Fibroblast of skin of right quadriceps (primary cell): ENCODE measurements at regions not wholly inside any gene's neighbourhood (a gene's known extent, or its start where the extent isn't known, plus 50 kb on each side); places are given as distances from the start of the nearest gene placed in this dataset.

Experiments
- DNase-seq: peaks from one replicate; pipeline ENCODE4 v3.0.0-alpha.2; 2013

DNA sequence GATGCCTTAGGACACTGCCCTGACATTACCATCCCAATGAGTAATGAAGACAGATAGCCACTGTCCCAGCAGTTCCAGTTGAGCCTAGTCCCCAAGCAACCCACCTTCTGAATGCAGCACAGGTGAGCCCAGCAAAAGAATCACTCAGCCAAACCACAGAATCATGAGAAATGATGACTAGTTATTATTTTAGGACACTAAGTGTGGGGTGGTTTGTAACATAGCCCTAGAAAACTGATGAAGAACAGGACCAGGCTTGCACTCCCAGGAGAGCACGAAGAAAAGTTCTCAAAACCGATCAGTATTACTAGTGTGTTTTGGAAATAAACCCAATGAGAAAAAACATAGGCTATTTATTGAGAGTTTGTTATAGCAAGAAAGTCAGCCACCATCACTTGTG lies 129.6 kb upstream of the CNTN6 start:
- no peak for DNase-seq

DNA sequence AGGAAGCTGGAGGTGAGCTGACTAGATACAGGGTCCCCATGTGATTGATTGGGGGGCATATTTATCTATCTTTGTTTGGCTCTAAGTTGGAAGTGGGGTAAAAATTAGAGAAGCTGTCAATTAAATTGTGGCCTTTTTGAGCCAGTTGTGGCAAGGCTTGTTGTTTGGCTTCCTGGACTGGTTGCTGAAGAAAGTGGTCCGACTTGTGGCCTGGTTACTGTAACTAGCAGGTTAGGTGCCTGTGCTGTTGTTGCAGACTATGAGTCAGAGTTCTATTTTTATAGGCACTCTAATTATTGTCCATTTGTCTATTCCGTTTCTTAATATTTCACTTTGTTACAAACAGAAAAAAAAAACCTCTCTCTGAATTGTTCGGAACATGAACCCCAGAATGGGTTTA lies 129.1 kb upstream of the CNTN6 start:
- no peak for DNase-seq

DNA sequence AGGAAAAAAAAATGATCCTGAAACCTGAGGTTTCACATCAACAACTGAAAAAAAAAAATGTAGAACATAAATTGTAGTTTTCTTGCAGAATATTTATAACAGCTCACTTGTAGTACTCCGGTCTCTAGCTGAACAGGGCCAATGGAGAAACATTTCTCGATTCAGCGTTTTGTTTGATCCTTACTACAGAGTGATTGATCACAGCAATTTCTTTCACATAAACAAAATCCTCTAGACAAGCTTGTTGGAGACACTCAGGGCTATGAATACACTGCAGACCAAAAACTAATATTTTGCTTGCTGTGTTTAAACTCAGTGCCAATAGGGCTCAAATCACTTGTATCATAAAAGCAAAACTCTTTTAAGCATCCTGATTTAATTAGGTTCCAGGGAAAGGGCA lies 127.0 kb upstream of the CNTN6 start:
- no peak for DNase-seq

DNA sequence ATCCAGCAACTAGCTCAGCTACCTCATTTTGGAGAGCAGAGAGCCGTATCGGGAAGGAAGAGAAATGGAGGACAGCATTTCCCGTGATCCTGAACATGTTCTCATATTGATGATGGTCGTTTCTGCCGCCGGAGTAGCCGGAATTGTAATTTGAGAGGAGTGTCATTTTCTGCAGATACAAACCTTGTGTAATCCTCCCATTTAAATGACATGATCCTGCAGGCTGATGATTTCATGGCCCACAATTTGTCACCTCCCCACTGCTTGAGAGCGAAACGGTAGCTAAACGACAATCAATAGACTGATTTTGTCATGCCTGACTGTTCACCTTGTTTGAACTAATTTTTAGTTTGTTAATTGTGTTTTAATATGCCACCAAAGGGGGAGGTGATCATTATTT lies 126.5 kb upstream of the CNTN6 start:
- DNase-seq: no peak

DNA sequence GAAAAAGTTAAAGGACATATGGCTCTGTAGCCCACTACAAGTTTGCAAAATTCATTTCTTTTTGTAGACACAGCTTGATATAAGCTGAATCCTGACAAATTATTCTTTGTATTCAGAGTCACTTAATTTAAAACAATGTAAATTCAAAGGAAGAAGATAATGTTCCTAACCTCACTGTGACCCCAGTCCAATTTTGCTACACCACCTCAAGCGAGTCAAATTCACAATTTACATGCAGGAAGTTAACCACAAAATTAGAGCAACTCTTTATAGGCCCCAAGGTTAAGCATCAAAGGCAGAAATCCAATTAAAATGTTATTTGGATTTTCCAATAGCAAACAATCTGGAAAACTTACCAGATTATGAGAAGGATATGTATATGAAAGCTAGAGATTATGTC lies 119.5 kb upstream of the CNTN6 start:
- DNase-seq: no peak

DNA sequence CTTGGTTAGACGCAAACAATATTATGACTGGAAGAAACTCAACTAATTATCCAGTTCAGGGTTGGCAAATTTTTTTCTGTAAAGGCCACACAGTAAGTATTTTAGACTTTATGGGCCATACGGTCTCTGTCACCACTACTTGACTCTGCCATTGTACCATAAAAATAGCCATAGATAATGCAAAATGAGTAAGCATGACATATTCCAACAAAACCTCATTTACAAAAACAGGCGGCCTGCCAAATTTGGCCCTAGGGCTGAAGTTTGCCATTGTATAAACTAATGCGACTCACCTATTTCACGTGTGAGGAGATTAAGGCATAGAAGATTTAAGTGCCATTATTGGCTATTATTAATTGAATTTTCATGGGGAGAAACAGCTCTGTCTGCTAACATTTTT lies 116.8 kb upstream of the CNTN6 start:
- DNase-seq: peak; percentile 15

DNA sequence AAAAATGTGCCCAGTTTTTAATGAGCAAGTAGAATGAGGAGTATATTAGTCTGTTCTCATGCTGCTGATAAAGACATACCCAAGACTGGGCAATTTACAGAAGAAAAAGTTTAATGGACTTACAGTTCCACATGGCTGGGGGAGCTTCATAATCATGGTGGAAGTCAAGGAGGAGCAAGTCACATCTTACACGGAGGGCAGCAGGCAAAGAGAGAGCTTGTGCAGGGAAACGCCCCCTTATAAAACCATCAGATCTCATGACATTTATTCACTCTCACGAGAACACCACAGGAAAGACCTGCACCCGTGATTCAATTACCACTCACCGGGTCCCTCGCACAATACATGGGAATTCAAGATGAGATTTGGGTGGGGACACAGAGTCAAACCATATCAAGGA lies 111.7 kb upstream of the CNTN6 start:
- DNase-seq: no peak

DNA sequence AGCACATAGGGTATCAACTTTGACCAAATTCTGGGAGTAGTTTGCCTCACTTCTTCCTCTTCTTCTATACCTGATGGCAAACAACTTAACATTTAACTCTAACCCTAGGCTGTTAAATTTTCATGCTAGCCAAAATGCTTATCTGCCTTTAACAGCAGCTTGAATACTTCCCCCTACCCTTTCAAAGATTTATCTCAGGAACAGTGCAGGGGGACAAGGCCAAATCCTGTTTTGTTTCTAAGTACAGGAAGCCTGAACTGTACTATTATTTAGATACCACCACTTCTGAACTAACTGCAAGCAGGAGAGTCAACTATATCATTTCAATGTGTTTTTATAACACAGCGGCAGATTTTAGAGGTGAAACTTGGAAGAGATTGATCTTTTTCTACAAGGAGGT lies 104.0 kb upstream of the CNTN6 start:
- no peak for DNase-seq

DNA sequence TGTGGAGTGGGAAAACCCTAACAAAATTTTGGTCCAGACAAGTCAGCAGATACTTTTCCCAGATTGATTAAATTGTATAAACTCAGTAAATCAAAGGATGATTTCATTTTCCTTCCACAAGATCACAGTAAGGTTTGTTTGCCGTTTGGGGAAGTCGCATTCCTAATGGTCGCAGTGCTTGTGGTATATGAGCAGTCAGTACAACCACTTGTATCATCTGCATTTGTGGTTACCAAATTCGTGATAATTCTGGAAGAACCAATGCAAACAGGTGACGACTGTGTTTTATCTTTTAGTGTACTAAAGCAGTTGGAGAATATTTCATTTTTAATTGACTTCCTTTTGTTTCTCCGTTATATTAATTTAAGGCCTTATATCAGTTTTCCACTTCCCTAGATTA lies 100.0 kb upstream of the CNTN6 start:
- DNase-seq: no peak

DNA sequence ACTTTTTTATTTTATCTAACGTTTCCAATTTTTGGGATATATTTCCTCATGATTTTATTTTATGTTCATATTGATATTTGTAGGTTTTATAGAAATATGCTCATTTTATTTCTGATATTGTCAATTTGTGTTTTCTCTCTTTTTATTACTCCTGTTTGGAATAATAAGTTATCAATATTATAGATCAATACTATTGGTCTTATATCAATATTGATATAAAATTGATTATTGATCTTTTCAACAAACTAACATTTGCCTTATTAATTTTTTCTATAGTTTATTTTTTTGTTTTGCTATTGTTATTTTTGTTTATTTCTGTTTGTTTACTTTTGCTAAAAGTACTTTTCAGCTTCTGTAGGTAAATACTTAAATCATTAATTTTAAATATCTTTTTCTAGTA lies 90.8 kb upstream of the CNTN6 start:
- no peak for DNase-seq

DNA sequence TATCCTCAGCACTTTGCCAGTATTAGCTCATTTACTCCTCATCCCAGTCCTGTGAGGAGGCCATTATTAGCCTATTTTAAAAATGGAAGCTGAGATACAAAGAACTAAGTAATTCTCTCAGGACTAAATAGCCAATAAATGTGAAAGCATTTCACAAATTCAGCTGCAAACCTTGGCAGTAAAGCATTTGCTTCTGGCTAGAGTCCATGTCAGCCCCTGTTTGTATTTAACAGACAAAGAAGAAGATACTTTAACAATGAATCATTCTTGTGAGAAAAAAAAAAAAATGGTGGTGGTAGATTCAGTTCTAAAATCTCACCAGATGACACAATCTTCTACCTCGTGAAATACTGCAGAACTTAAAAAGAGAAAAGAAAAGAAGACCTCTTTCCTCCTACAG lies 85.0 kb upstream of the CNTN6 start:
- peak; percentile 92 for DNase-seq

DNA sequence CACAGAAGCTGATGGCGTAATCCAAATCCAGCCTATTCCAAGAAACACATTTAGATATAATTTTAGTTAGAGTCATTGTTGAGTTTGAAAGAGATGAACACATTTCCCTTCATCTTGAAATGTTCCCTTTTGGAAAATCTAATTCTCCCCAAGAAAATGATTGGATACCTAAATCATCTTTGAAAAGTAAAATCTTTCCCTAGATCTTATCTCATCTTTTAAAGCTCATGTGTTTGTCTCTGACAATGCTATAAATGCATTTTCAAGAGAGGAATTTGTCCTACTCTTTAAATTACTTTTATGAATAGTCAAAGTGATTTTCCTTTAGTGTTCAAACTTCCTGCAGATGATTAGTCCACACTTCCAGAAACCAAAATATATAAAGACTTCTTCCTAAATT lies 82.6 kb upstream of the CNTN6 start:
- DNase-seq: peak; percentile 34

DNA sequence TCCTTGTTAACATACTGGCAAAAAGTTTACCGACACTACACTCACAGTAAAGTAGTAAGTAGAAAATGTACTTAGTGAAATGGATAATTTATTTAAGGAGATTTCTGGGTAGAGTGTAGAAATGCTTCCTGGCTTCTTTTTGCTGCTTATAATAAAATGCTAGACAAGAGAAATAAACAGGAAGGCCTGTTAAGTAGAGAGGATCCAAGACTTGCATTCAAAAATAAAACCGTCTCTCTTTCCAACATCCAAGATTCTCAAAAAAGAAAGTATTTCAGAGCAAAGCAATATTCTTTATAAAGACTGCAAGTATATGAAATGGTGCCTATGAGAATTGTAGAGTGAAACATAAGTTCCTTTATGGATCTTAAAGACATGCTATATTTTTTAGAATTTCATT lies 77.0 kb upstream of the CNTN6 start:
- no peak for DNase-seq

DNA sequence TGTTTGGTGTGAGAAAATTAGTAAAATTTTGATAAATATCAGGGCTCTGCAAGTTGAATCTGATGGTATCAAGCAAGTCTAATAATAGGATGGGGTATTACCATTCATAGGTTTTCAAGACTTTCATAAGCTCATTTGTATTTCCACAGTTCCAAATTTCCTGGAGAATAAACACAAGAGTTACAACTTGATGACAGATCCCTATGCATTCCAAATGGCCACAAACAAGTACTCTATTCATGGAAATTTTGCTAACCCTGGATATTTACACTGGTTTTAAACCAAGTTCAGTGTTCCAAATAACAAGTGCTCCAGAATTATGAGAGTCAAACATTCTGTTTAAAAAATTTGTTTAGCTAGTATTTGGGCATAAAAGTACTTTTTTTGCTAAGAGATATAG lies 75.0 kb upstream of the CNTN6 start:
- DNase-seq: no peak

DNA sequence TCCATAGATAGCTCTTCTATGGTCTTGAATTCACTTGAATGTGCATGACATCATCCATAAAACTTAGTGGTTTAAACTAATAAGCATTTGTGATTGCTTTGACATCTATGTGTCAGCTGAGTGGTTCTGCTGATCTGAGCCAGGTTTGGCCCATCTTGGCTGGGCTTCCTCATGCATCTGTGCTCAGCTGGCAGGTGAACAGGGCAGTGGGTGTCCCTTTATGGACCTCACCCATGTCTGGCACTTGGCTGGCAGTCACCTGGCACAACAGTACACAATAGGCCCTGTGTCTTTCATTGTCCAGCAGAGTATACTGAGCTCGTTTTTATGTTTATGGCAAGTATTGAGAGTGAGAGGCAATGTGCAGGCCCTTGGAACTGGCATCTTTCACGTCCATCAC lies 73.7 kb upstream of the CNTN6 start:
- DNase-seq: no peak

DNA sequence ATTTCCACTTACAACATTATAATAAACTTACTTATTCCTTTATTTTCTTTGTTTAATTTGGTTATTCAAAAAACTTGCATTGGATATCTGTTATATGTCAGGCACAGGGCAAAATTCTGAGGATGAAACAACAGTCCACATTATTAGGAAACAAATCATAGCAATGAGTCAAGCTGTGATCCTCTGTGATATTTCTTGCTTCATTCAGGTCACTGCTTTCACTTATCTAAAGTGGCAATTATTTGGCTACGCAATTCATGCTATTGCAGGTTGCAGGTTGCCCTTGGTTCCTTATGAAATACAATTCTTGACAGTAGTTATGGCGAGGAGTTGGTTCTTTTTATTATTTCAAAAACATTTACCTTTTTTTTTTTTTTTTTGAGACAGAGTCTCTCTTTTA lies 66.4 kb upstream of the CNTN6 start:
- DNase-seq: no peak

DNA sequence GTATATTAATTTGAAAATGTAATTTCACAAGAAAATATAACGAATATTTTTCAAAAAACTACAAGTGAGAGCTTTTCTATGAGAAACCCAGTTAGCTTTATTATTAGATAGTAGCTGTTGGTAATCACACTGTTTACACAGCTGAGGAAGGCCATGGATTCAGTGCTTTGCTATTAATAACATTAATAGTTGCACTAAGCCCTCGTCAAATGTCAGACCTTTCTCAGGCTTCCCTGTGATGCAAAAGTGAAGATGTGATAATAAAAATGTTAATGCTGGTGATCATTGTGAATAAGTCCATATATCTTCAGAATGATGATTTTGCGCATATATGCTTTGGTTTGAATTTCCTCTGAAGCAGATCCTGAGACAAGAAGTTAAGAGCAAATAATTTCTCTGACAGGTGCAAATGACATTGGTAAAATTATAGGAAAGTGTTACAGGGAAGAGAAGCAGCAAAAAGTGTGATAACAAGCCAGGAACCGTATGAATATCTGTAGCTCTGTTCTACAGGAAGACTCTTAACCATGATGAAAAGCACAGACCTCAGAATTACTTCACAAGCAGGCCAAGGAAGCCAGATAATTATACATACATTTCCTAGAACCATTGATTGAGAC lies 56.5 kb upstream of the CNTN6 start:
- DNase-seq: no peak

DNA sequence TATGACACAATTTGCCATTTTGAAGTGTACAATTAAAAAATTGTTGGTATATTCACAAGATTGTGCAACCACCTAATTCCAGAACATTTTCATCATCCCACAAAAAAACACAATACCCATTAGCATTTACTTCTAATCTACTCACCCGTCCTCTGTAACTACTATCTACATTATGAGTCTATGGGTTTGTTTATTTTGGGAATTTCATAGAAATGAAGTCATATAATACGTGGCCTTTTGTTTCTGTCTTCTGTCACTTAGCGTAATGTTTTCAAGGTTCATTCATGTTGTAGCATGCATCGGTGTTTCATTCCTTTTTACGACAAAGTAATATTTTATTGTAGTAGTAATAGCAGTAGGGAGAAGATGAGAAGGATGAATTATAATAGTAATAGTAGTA lies 55.2 kb upstream of the CNTN6 start:
- no peak for DNase-seq
